Stimulated activated effector memory CD8-positive, alpha-beta T cell treated with anti-CD3 and anti-CD28 coated beads, Interleukin-12 subunit alpha, Interleukin-12 subunit beta, amount 100 ng/mL, for 72 hours (primary cell): ENCODE measurements at regions not wholly inside any gene's neighbourhood (a gene's known extent, or its start where the extent isn't known, plus 50 kb on each side); places are given as distances from the start of the nearest gene placed in this dataset.

Experiments
- ATAC-seq: fragments of 150-1000 bp; cut with Tn5 transposase; 2 replicates; pipeline ENCODE4 v1.10.0; 2021
- DNase-seq, 2 donors: peaks; one replicate each; pipeline ENCODE4 v3.0.0; 2021 to 2022; ENCODE audit warnings: low spot score in 2 of 2
- H3K27ac Mint-ChIP-seq: one replicate; pipeline ENCODE4 v1.8.0; 2022; ENCODE audit warnings: mild to moderate bottlenecking, mixed read lengths
- H3K36me3 Mint-ChIP-seq: one replicate; pipeline ENCODE4 v1.8.0; 2022; ENCODE audit warnings: mild to moderate bottlenecking, mixed read lengths
- H3K4me1 Mint-ChIP-seq: one replicate; pipeline ENCODE4 v1.8.0; 2022; ENCODE audit warnings: mixed read lengths
- H3K4me3 Mint-ChIP-seq: one replicate; pipeline ENCODE4 v1.8.0; 2022; ENCODE audit warnings: mild to moderate bottlenecking, mixed read lengths
- H3K9me3 Mint-ChIP-seq: one replicate; pipeline ENCODE4 v1.8.0; 2022; ENCODE audit warnings: mixed read lengths

- Mint-ChIP-seq H3K4me1 (peaks cover 61% of the 10 kb centered on the region), H3K9me3 (no peaks in the 10 kb centered on the region), H3K27ac (peak overlapping the region; percentile 92), H3K36me3 (peaks cover 36% of the 10 kb centered on the region), H3K4me3 (peak overlapping the region; percentile 54)
- ATAC-seq: no peak
- peak in 1 of 2 donors; percentile 45 for DNase-seq
Observed at GRCh38 chr6:170085475-170086401, 205.1 kb downstream of the DLL1 start.

DNA sequence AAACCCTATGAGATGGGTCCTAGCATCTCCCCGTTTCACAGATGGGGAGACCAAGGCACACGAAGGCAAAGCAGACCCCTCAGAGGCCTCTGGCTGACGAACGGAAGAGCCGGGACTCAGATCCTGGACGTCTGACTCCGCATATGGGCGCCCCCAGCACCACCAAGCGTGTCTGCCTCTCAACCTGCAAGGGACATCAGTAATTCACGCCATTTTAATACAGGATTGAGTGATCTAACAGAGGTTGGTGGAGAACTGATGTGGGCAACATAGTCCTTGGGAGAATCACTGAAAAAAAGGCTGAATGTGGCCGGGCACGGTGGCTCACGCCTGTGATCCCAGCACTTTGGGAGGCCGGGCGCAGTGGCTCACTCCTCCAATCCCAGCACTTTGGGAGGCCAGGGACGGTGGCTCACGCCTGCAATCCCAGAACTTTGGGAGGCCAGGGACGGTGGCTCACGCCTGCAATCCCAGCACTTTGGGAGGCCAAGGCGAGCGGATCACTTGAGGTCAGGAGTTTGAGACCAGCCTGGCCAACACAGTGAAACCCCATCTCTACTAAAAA is 206.6 kb downstream of the DLL1 start:
- no peak for ATAC-seq
- H3K27ac Mint-ChIP-seq: no peak overlapping the region
- H3K4me3 Mint-ChIP-seq: no peak overlapping the region

DNA sequence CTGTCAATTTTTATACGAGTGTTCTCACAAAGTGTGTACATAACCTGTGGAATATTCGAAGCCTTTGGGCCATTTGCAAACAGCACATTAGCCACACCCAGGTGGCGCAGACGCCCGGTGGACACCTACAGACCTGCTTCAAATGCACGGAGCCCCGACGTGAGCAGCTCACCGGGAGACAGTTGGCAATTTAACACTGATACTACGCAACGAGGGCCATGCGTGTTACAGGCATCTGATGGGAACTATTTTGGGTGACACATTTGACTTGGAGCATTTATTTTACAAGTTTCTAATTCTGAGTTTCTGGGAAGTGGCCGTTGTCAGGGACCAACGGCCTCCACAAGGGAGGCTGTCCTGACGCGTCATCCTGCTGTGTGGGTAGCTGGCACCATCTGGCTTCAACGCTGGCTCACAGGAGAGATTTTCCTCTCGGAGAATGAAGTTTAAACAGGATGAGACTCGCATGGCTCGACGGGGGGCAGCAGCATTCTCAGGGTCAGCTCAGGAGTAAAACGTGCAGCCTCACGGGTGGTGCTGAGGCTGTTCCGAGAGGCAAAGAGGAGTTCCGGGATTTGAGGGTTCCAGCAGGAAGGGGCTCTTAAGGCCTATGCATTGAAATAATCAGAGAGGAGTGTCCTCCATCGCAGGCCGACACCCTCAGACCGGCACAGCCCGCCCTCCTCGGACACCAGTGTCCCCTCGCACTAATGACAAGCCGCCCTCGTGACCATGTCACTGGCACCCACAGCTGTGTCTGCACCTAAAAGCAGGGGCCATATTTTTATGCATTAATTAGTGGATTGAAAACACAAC is 207.4 kb downstream of the DLL1 start:
- Mint-ChIP-seq H3K9me3 (no peaks in the 10 kb centered on the region), H3K27ac (no peak overlapping the region), H3K4me1 (peaks cover 38% of the 10 kb centered on the region), H3K4me3 (no peak overlapping the region), H3K36me3 (peaks cover 19% of the 10 kb centered on the region)
- ATAC-seq (no peak), DNase-seq (peak in 1 of 2 donors; percentile 43)

More for the DNA sequence above, 206.6 kb downstream of the DLL1 start:
- Mint-ChIP-seq H3K36me3 (peaks cover 23% of the 10 kb centered on the region), H3K9me3 (no peaks in the 10 kb centered on the region), H3K4me1 (peaks cover 46% of the 10 kb centered on the region)
- peak in 1 of 2 donors; percentile 37 for DNase-seq

DNA sequence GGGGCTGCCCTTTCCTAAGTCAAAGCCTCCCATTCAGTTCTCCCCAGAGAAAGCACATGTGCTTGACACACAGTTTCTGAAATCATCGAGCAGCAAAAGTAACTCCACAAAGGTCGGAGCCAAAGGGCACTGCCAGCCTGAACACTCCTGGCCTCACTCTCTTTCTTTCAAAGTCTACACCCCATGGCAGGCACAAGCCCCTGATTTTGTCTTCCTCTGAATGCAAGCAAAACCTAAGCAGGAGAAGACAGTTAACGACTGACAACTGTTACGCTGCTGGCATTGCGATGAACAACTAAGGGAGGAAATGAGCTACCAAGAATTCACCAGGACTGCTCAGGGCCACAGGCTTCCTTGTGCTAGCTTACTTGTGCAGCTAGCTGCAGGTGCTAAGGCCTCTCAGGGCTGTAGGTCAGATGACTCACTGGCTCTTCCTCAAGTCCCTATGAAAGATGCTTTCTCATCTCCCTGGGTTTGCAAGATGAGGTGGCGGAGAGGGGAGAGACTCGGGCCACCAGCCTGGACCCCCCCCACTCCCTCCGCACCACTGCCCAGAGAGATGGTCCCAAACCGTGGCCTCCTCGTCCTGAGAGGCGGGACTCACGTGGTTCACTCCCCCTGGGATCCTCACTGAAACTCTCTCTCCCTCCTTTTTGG is 208.2 kb downstream of the DLL1 start:
- peak; percentile 76 for ATAC-seq
- H3K4me3 Mint-ChIP-seq: no peak overlapping the region

GRCh38 chr6:170082067-170082466 is 208.8 kb downstream of the DLL1 start:
- ATAC-seq (no peak), DNase-seq (peak in 1 of 2 donors; percentile 41)
- Mint-ChIP-seq H3K9me3 (no peaks in the 10 kb centered on the region), H3K27ac (peak overlapping the region; percentile 26), H3K36me3 (peaks cover 9% of the 10 kb centered on the region), H3K4me3 (no peak overlapping the region), H3K4me1 (peaks cover 29% of the 10 kb centered on the region)

More for the DNA sequence above, 208.2 kb downstream of the DLL1 start:
- Mint-ChIP-seq H3K9me3 (no peaks in the 10 kb centered on the region), H3K4me1 (peaks cover 30% of the 10 kb centered on the region), H3K27ac (peak overlapping the region; percentile 26), H3K36me3 (peaks cover 12% of the 10 kb centered on the region)
- peak in 1 of 2 donors; percentile 47 for DNase-seq

- H3K9me3 Mint-ChIP-seq: no peaks in the 10 kb centered on the region
- peak in 1 of 2 donors; percentile 41 for DNase-seq
- H3K36me3 Mint-ChIP-seq: peaks cover 4% of the 10 kb centered on the region
- H3K4me1 Mint-ChIP-seq: peaks cover 24% of the 10 kb centered on the region
- no peak overlapping the region for H3K27ac Mint-ChIP-seq
- no peak overlapping the region for H3K4me3 Mint-ChIP-seq
- no peak for ATAC-seq
Observed at GRCh38 chr6:170081556-170081955, 209.3 kb downstream of the DLL1 start.

DNA sequence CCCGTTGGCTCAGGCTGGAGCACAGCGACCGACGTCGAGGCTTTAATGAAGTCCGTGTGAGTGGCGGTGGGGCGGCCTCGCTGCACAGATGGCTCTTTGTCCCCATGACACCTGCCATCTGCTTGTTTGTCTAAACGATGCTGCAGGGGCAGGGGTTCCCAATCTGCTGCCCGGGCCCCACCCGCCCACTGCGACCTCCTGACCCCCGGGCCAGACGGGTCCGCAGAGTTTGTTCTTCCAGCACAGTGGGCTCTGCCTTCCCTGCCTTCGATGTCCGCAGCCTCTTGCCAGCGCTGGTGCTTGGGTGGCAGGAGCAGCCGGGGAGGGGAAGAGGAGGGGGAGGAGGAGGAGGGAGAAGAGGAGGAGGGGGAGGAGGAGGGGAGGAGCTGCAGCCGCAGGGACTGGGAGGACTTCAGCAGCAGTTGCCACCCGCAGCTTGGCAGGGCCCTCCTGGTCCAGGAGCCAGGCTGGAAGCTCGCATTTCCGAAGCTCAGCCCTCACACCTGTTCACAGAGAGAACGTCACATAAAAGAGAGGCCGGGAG is 210.0 kb downstream of the DLL1 start:
- ATAC-seq: no peak
- no peaks in the 10 kb centered on the region for H3K36me3 Mint-ChIP-seq

DNA sequence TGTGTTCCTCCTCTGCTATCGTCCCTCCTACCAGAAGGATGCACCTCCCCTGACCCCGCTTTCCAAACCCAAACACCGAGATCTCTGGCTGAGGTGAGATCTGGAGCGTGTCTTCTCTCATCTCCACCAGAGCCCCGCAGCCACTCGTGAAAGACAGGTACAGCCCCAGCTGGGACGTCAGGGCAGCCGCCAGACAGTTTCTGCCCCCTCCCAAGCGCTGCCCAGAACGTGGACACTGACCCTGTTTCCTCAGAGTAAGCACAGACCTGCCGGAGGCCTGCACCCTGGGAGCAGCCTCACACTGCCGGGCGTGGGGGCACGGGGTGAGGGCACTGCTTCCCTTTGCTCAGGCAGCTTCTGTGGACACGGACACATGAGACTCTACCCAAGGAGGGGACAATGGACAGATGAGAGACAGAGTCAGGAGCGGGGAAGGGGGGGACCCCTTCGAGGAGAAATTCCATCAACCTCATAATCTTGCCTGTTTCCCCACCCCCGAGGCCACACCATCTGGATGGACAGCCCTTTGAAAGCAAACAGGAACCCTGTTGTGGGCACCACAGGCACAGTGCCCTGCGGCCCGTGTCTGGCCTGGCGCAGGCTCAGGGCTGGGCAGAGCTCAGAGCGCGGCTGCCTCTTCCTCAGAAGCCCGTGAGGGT is 210.6 kb downstream of the DLL1 start:
- H3K27ac Mint-ChIP-seq: no peak overlapping the region
- ATAC-seq: no peak
- H3K9me3 Mint-ChIP-seq: no peaks in the 10 kb centered on the region
- DNase-seq: no peak
- H3K36me3 Mint-ChIP-seq: no peaks in the 10 kb centered on the region
- H3K4me3 Mint-ChIP-seq: no peak overlapping the region
- peaks cover 19% of the 10 kb centered on the region for H3K4me1 Mint-ChIP-seq

More for the DNA sequence above, 210.0 kb downstream of the DLL1 start:
- Mint-ChIP-seq H3K9me3 (no peaks in the 10 kb centered on the region), H3K27ac (no peak overlapping the region), H3K4me3 (no peak overlapping the region), H3K4me1 (peaks cover 19% of the 10 kb centered on the region)
- no peak for DNase-seq

DNA sequence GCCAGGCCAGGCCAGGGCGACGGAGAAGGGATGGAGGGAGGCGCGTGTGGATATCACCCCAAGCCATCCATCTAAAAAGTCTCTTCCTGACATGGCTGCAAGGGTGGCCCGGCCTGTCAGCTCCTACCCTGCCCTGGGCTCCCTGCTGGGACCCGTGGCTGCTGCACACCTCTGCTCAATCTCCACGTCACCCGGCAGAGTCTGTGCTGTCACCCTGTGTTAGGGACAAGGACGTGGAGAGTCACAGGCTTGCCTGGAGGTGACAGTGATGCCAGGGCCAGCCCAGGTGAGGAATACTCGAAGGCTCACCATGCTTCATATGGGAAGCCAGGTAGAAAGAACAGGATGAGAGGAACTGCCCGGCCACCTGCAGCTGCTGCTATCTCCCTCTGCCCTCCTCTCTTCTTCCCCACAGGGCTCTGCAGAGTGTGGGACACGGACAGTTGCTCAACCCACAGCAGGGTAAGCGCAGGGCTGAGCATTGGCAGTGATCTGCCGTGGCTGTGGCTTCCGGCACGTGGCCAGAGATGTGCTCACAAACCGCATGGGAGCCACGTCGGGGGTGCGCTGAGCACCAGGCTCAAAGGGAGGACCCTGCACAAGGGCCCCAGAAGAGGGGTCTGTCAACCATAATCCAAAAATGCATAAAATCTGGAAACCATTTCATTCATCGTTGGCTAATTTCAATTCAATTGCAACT is 214.3 kb downstream of the DLL1 start:
- no peak overlapping the region for H3K4me3 Mint-ChIP-seq

GRCh38 chr6:170075659-170076223 is 215.1 kb downstream of the DLL1 start:
- Mint-ChIP-seq H3K36me3 (no peaks in the 10 kb centered on the region), H3K4me3 (no peak overlapping the region), H3K27ac (no peak overlapping the region), H3K9me3 (no peaks in the 10 kb centered on the region), H3K4me1 (no peaks in the 10 kb centered on the region)
- ATAC-seq (peak; percentile 19), DNase-seq (no peak)

More for the DNA sequence above, 214.3 kb downstream of the DLL1 start:
- no peak for DNase-seq
- Mint-ChIP-seq H3K4me1 (no peaks in the 10 kb centered on the region), H3K36me3 (no peaks in the 10 kb centered on the region), H3K27ac (no peak overlapping the region), H3K9me3 (no peaks in the 10 kb centered on the region)
- ATAC-seq: peak; percentile 11

- DNase-seq (no peak), ATAC-seq (no peak)
- no peaks in the 10 kb centered on the region for H3K36me3 Mint-ChIP-seq
- no peak overlapping the region for H3K27ac Mint-ChIP-seq
- H3K4me1 Mint-ChIP-seq: no peaks in the 10 kb centered on the region
- no peak overlapping the region for H3K4me3 Mint-ChIP-seq
- H3K9me3 Mint-ChIP-seq: no peaks in the 10 kb centered on the region
Observed at GRCh38 chr6:170074907-170075306, 216.0 kb downstream of the DLL1 start.

DNA sequence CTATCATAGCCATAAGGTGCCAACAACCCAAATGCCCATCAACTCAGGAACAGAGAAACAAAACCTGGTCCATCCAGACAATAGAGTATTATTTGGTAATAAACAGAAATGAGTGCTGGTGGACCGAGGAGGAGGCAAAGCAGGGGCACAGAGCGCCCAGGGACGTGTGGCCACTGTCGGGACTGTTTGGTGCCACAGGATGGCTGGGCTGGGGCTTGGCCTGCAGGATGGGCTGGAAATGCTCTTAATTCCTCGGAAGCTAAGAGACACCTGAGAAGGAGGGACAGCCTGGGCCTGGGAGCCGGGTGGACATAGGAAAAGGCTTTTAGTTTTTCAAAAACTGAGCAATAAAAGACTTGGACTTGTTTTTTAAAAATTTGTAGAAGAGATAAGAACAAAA is 216.4 kb downstream of the DLL1 start:
- Mint-ChIP-seq H3K36me3 (no peaks in the 10 kb centered on the region), H3K27ac (no peak overlapping the region), H3K4me3 (no peak overlapping the region), H3K4me1 (no peaks in the 10 kb centered on the region), H3K9me3 (no peaks in the 10 kb centered on the region)
- ATAC-seq (no peak), DNase-seq (no peak)

GRCh38 chr6:170073846-170074245 is 217.0 kb downstream of the DLL1 start:
- DNase-seq (no peak), ATAC-seq (no peak)
- Mint-ChIP-seq H3K4me1 (no peaks in the 10 kb centered on the region), H3K4me3 (no peak overlapping the region), H3K9me3 (peaks cover 3% of the 10 kb centered on the region), H3K27ac (no peak overlapping the region), H3K36me3 (no peaks in the 10 kb centered on the region)
